Liver (tissue), 3 donors: ENCODE measurements at regions not wholly inside any gene's neighbourhood (a gene's known extent, or its start where the extent isn't known, plus 50 kb on each side); places are given as distances from the start of the nearest gene placed in this dataset.

Source experiments
- CTCF ChIP-seq: fragments of 150-350 bp; IDR thresholded peaks from 2 replicates; pipeline ENCODE4 v1.5.1; 2017; ENCODE audit warnings: improper control_type of control experiment, low read depth, low read length; ENCODE audit not compliant: missing input control
- GABPA ChIP-seq, 2 donors: IDR thresholded peaks in 1 of 2; conservative IDR thresholded peaks in 1 of 2; 2 replicates each; pipeline ENCODE4 v1.6.1; 2016; ENCODE audit warnings: antibody characterized with exemption in 2 of 2, mild to moderate bottlenecking in 1 of 2, moderate library complexity in 1 of 2
- MAX ChIP-seq: IDR thresholded peaks from 2 replicates; pipeline ENCODE4 v1.6.1; 2016; ENCODE audit warnings: antibody characterized with exemption
- RAD21 ChIP-seq, 2 donors: IDR thresholded peaks; 2 replicates each; pipeline ENCODE4 v1.6.1; 2016; ENCODE audit warnings: antibody characterized with exemption in 2 of 2, mild to moderate bottlenecking in 2 of 2
- TAF1 ChIP-seq: conservative IDR thresholded peaks from 2 replicates; pipeline ENCODE4 v1.6.1; 2016; ENCODE audit warnings: antibody characterized with exemption, mild to moderate bottlenecking
- donor health status: healthy.
- donor health status: healthy.

- TF ChIP-seq RAD21 (IDR thresholded peaks at IDR 0.05), result no peak
- TF ChIP-seq CTCF, result no peak
- no peak for TF ChIP-seq GABPA (IDR thresholded peaks at IDR 0.05 in 1 of 2, conservative IDR thresholded peaks at IDR 0.05 in 1 of 2)
- no peak for TF ChIP-seq MAX
- no peak for TF ChIP-seq TAF1
Observed at GRCh38 chr5:73378765-73379164, 69.8 kb downstream of the FOXD1 start.
